ENCODE measurements at regions not wholly inside any gene's neighbourhood (a gene's known extent, or its start where the extent isn't known, plus 50 kb on each side); places are given as distances from the start of the nearest gene placed in this dataset.

- DNase-seq (no peak), ATAC-seq (no peak)
- Mint-ChIP-seq H3K4me3 (no peak overlapping the region), H3K36me3 (no peaks in the 10 kb centered on the region), H3K9me3 (ENCODE audit: low read depth) (no peaks in the 10 kb centered on the region), H3K27me3 (no peaks in the 10 kb centered on the region), H3K4me1 (no peaks in the 10 kb centered on the region), H3K27ac (no peak overlapping the region)
- CTCF ChIA-PET = no interaction called here
Measured at GRCh38 chr4:111464251-111465045, 680.8 kb upstream of the FAM241A start.

- CTCF ChIA-PET = no interaction called here
- Mint-ChIP-seq H3K9me3 (ENCODE audit: low read depth) (no peaks in the 10 kb centered on the region), H3K4me3 (no peak overlapping the region), H3K27ac (no peak overlapping the region), H3K4me1 (no peaks in the 10 kb centered on the region), H3K27me3 (no peaks in the 10 kb centered on the region), H3K36me3 (no peaks in the 10 kb centered on the region)
- ATAC-seq (no peak), DNase-seq (no peak)
Measured at GRCh38 chr4:111466811-111467604, 678.2 kb upstream of the FAM241A start.

GRCh38 chr4:111475001-111475400 lies 670.3 kb upstream of the FAM241A start:
- ATAC-seq (no peak), DNase-seq (no peak)
- Mint-ChIP-seq H3K4me1 (no peaks in the 10 kb centered on the region), H3K27me3 (no peaks in the 10 kb centered on the region), H3K36me3 (no peaks in the 10 kb centered on the region), H3K27ac (no peak overlapping the region), H3K9me3 (ENCODE audit: low read depth) (no peaks in the 10 kb centered on the region), H3K4me3 (no peak overlapping the region)
- CTCF ChIA-PET = no interaction called here

- ATAC-seq = no peak
- Mint-ChIP-seq H3K27ac (no peak overlapping the region), H3K27me3 (no peaks in the 10 kb centered on the region), H3K4me1 (no peaks in the 10 kb centered on the region), H3K9me3 (ENCODE audit: low read depth) (no peaks in the 10 kb centered on the region), H3K36me3 (no peaks in the 10 kb centered on the region), H3K4me3 (no peak overlapping the region)
- no peak for DNase-seq
- CTCF ChIA-PET = no interaction called here
Measured at GRCh38 chr4:111475666-111476065, 669.6 kb upstream of the FAM241A start.

- Mint-ChIP-seq H3K4me3 (no peak overlapping the region), H3K27ac (no peak overlapping the region), H3K36me3 (no peaks in the 10 kb centered on the region), H3K9me3 (ENCODE audit: low read depth) (peaks cover 5% of the 10 kb centered on the region), H3K27me3 (no peaks in the 10 kb centered on the region), H3K4me1 (no peaks in the 10 kb centered on the region)
- ATAC-seq (no peak), DNase-seq (no peak)
- CTCF ChIA-PET = no interaction called here
Measured at GRCh38 chr4:111480510-111480909, 664.7 kb upstream of the FAM241A start.

GRCh38 chr4:111483375-111484169 lies 661.7 kb upstream of the FAM241A start:
- ATAC-seq = no peak
- no peak for DNase-seq
- Mint-ChIP-seq H3K4me1 (no peaks in the 10 kb centered on the region), H3K4me3 (no peak overlapping the region), H3K27ac (no peak overlapping the region), H3K36me3 (no peaks in the 10 kb centered on the region), H3K27me3 (no peaks in the 10 kb centered on the region), H3K9me3 (ENCODE audit: low read depth) (peaks cover 10% of the 10 kb centered on the region)
- CTCF ChIA-PET = no interaction called here

GRCh38 chr4:111492496-111492895 lies 652.8 kb upstream of the FAM241A start:
- Mint-ChIP-seq H3K36me3 (no peaks in the 10 kb centered on the region), H3K9me3 (ENCODE audit: low read depth) (peaks cover 3% of the 10 kb centered on the region), H3K27ac (no peak overlapping the region), H3K4me3 (no peak overlapping the region), H3K27me3 (no peaks in the 10 kb centered on the region), H3K4me1 (no peaks in the 10 kb centered on the region)
- CTCF ChIA-PET = no interaction called here
- DNase-seq = no peak
- no peak for ATAC-seq

- H3K4me3 Mint-ChIP-seq = no peak overlapping the region
- DNase-seq = no peak
- CTCF ChIA-PET = no interaction called here
- H3K27ac Mint-ChIP-seq = no peak overlapping the region
- peaks cover 3% of the 10 kb centered on the region for H3K9me3 Mint-ChIP-seq (ENCODE audit: low read depth)
- ATAC-seq = no peak
- H3K27me3 Mint-ChIP-seq = no peaks in the 10 kb centered on the region
- no peaks in the 10 kb centered on the region for H3K4me1 Mint-ChIP-seq
- no peaks in the 10 kb centered on the region for H3K36me3 Mint-ChIP-seq
Measured at GRCh38 chr4:111494471-111494870, 650.8 kb upstream of the FAM241A start.

GRCh38 chr4:111494971-111495370 lies 650.3 kb upstream of the FAM241A start:
- no peak overlapping the region for H3K4me3 Mint-ChIP-seq

GRCh38 chr4:111499291-111499690 lies 646.0 kb upstream of the FAM241A start:
- peaks cover 3% of the 10 kb centered on the region for H3K9me3 Mint-ChIP-seq (ENCODE audit: low read depth)
- no peaks in the 10 kb centered on the region for H3K27me3 Mint-ChIP-seq
- H3K27ac Mint-ChIP-seq = no peak overlapping the region
- CTCF ChIA-PET = no interaction called here
- H3K4me1 Mint-ChIP-seq = no peaks in the 10 kb centered on the region
- no peak overlapping the region for H3K4me3 Mint-ChIP-seq
- DNase-seq (no peak), ATAC-seq (no peak)
- H3K36me3 Mint-ChIP-seq = no peaks in the 10 kb centered on the region

More at GRCh38 chr4:111494971-111495370, 650.3 kb upstream of the FAM241A start:
- no peak for ATAC-seq
- no peaks in the 10 kb centered on the region for H3K36me3 Mint-ChIP-seq
- peaks cover 3% of the 10 kb centered on the region for H3K9me3 Mint-ChIP-seq (ENCODE audit: low read depth)
- no peaks in the 10 kb centered on the region for H3K27me3 Mint-ChIP-seq
- CTCF ChIA-PET = no interaction called here
- DNase-seq = no peak
- H3K27ac Mint-ChIP-seq = no peak overlapping the region
- H3K4me1 Mint-ChIP-seq = no peaks in the 10 kb centered on the region

- no peak overlapping the region for H3K4me3 Mint-ChIP-seq
- H3K27me3 Mint-ChIP-seq = no peaks in the 10 kb centered on the region
- H3K9me3 Mint-ChIP-seq (ENCODE audit: low read depth) = no peaks in the 10 kb centered on the region
- DNase-seq = no peak
- H3K27ac Mint-ChIP-seq = no peak overlapping the region
- H3K4me1 Mint-ChIP-seq = no peaks in the 10 kb centered on the region
- CTCF ChIA-PET = no interaction called here
- H3K36me3 Mint-ChIP-seq = no peaks in the 10 kb centered on the region
- ATAC-seq = no peak
Measured at GRCh38 chr4:111499706-111500105, 645.5 kb upstream of the FAM241A start.

GRCh38 chr4:111500858-111501257 lies 644.4 kb upstream of the FAM241A start:
- Mint-ChIP-seq H3K27ac (no peak overlapping the region), H3K36me3 (no peaks in the 10 kb centered on the region), H3K4me3 (no peak overlapping the region), H3K4me1 (no peaks in the 10 kb centered on the region), H3K27me3 (no peaks in the 10 kb centered on the region), H3K9me3 (ENCODE audit: low read depth) (no peaks in the 10 kb centered on the region)
- CTCF ChIA-PET = no interaction called here
- DNase-seq = no peak
- ATAC-seq = no peak

GRCh38 chr4:111501946-111502345 lies 643.3 kb upstream of the FAM241A start:
- CTCF ChIA-PET = no interaction called here
- Mint-ChIP-seq H3K4me1 (no peaks in the 10 kb centered on the region), H3K27me3 (no peaks in the 10 kb centered on the region), H3K36me3 (no peaks in the 10 kb centered on the region), H3K27ac (no peak overlapping the region), H3K4me3 (no peak overlapping the region), H3K9me3 (ENCODE audit: low read depth) (peaks cover 2% of the 10 kb centered on the region)
- ATAC-seq (no peak), DNase-seq (no peak)

- no peak for ATAC-seq
- Mint-ChIP-seq H3K4me3 (no peak overlapping the region), H3K4me1 (no peaks in the 10 kb centered on the region), H3K36me3 (no peaks in the 10 kb centered on the region), H3K9me3 (ENCODE audit: low read depth) (peaks cover 2% of the 10 kb centered on the region), H3K27ac (no peak overlapping the region), H3K27me3 (no peaks in the 10 kb centered on the region)
- DNase-seq = no peak
- CTCF ChIA-PET = no interaction called here
Measured at GRCh38 chr4:111502626-111503025, 642.6 kb upstream of the FAM241A start.

All from activated CD8-positive, alpha-beta memory T cell treated with anti-CD3 and anti-CD28 coated beads, Interleukin-2, amount 10 ng/mL, durations not matched to agents 7 days and 5 days (primary cell).